Esophagus muscularis mucosa (tissue), 3 donors: ENCODE measurements at regions not wholly inside any gene's neighbourhood (a gene's known extent, or its start where the extent isn't known, plus 50 kb on each side); places are given as distances from the start of the nearest gene placed in this dataset.

Experiments used
- POLR2A ChIP-seq: fragments of 450-650 bp; IDR thresholded peaks from one replicate; pipeline ENCODE4 v1.6.1; 2017; ENCODE audit warnings: antibody characterized with exemption, moderate library complexity, mild to moderate bottlenecking, low read depth
- TF ChIP-seq, protein P1 (sequence below), 3 experiments: fragments of 200-600 bp in 2 of 3; fragments of 450-650 bp in 1 of 3; sonication (generic) in 2 of 3; IDR thresholded peaks; one replicate each; pipeline ENCODE4 v1.5.1; 2017 to 2019; ENCODE audit warnings: antibody characterized with exemption in 3 of 3, mild to moderate bottlenecking in 2 of 3, moderate library complexity in 1 of 3

DNA sequence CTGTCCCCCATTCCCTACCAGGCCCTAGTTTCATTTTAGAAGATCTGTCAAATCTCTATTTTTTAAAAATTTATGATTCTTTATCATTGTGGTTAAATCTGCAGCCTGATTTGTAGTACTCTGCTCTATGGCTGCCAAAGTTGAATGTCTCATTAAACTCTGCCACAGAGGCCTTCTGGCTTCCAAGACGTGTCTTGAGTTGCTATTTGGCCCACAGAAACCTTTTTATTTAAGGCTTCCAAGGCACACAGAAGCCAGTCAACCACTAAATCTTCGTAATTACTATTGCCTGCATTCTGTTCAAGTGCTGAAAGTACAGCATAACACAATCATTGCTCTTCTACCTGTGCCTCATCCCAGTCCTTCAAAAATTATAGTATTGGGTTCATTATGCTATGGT lies 971.0 kb downstream of the NCAM2 start:
- TF ChIP-seq, protein P1, sequence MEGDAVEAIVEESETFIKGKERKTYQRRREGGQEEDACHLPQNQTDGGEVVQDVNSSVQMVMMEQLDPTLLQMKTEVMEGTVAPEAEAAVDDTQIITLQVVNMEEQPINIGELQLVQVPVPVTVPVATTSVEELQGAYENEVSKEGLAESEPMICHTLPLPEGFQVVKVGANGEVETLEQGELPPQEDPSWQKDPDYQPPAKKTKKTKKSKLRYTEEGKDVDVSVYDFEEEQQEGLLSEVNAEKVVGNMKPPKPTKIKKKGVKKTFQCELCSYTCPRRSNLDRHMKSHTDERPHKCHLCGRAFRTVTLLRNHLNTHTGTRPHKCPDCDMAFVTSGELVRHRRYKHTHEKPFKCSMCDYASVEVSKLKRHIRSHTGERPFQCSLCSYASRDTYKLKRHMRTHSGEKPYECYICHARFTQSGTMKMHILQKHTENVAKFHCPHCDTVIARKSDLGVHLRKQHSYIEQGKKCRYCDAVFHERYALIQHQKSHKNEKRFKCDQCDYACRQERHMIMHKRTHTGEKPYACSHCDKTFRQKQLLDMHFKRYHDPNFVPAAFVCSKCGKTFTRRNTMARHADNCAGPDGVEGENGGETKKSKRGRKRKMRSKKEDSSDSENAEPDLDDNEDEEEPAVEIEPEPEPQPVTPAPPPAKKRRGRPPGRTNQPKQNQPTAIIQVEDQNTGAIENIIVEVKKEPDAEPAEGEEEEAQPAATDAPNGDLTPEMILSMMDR (IDR thresholded peaks at IDR 0.05): no peak
- TF ChIP-seq POLR2A: no peak
